MM.1S (cell line): ENCODE measurements at regions not wholly inside any gene's neighbourhood (a gene's known extent, or its start where the extent isn't known, plus 50 kb on each side); places are given as distances from the start of the nearest gene placed in this dataset.

Source experiments
- EZH2phosphoT487 ChIP-seq: fragments of 300-600 bp; sonication (generic); IDR thresholded peaks from 2 replicates; pipeline ENCODE4 v1.6.1; 2018; ENCODE audit warnings: antibody characterized with exemption, low read length
- TF ChIP-seq, protein P1 (sequence below): fragments of 300-600 bp; sonication (generic); IDR thresholded peaks from 2 replicates; pipeline ENCODE4 v1.5.1; 2016; ENCODE audit warnings: antibody characterized with exemption, low read length, mixed read lengths

DNA sequence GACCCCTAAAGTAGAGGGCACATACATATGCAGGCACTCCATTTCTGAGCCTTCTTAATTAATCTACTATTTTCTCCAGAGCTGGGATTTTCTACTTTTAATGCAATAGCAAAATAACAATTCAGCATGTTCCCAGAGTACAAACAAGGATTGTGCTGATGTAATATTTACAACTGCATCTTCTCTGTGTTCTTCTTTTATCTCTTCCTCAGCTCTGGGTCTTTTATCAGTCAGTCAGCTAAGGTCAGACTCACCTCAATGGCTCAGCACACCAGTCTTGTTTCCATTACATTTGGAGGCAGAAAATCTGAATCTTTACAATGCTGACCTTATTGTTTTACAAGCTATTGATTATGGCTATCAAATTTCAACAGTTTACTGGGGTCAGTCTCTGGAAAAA lies 323.3 kb upstream of the NR5A2 start:
- TF ChIP-seq EZH2phosphoT487: no peak
- TF ChIP-seq, protein P1, sequence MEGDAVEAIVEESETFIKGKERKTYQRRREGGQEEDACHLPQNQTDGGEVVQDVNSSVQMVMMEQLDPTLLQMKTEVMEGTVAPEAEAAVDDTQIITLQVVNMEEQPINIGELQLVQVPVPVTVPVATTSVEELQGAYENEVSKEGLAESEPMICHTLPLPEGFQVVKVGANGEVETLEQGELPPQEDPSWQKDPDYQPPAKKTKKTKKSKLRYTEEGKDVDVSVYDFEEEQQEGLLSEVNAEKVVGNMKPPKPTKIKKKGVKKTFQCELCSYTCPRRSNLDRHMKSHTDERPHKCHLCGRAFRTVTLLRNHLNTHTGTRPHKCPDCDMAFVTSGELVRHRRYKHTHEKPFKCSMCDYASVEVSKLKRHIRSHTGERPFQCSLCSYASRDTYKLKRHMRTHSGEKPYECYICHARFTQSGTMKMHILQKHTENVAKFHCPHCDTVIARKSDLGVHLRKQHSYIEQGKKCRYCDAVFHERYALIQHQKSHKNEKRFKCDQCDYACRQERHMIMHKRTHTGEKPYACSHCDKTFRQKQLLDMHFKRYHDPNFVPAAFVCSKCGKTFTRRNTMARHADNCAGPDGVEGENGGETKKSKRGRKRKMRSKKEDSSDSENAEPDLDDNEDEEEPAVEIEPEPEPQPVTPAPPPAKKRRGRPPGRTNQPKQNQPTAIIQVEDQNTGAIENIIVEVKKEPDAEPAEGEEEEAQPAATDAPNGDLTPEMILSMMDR: no peak
